ENCODE measurements at regions not wholly inside any gene's neighbourhood (a gene's known extent, or its start where the extent isn't known, plus 50 kb on each side); places are given as distances from the start of the nearest gene placed in this dataset.

DNA sequence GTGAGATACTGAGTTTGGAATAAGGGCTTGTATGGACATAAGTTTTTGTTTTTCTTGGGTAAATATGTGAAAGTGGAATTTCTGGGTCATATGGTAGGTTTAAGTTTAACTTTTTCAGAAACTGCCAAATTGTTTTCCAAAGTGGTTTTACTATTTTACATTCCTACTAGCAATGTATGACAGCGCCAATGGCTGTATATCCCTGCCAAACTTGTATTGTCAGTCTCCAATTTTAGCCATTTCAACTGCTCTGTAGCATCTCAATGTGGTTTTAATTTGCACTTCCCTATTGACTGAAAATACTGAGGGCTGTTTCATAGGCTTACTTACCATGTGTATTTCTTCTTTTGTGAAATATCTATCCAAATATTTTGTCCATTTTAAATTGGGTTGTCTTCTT, 90.5 kb upstream of the ZNF32 start:
- Histone ChIP-seq H3K9me1 (ENCODE audit: control insufficient read depth, extremely low read depth, insufficient read depth, low read length) (no peaks in the 10 kb centered on the region), H2AFZ (ENCODE audit: control insufficient read depth, low read length) (no peak overlapping the region), H3K79me2 (ENCODE audit: control insufficient read depth, insufficient read depth, low read length) (no peaks in the 10 kb centered on the region), H3K27me3 (ENCODE audit: control insufficient read depth, extremely low read depth, insufficient read depth, low read length) (no peaks in the 10 kb centered on the region), H3K4me1 (ENCODE audit: control insufficient read depth, extremely low read depth, insufficient read depth, low read length) (no peaks in the 10 kb centered on the region), H4K20me1 (ENCODE audit: control insufficient read depth, extremely low read depth, insufficient read depth, low read length) (no peaks in the 10 kb centered on the region), H3K9me3 (ENCODE audit: control insufficient read depth, low read depth, low read length) (no peaks in the 10 kb centered on the region), H3K36me3 (ENCODE audit: control insufficient read depth in 2 of 2, extremely low read depth in 1 of 2, insufficient read depth in 2 of 2, low read length in 2 of 2) (no peaks in the 10 kb centered on the region), H3K4me2 (ENCODE audit: control insufficient read depth, extremely low read depth, insufficient read depth, low read depth, low read length) (no peak overlapping the region), H3K4me3 (ENCODE audit: control insufficient read depth in 2 of 3, extremely low read depth in 1 of 3, insufficient read depth in 2 of 3, low read depth in 1 of 3, low read length in 3 of 3) (no peak overlapping the region), H3K27ac (ENCODE audit: control insufficient read depth, insufficient read depth, low read length) (no peak overlapping the region), H3K9ac (ENCODE audit: control insufficient read depth, extremely low read depth, insufficient read depth, low read length) (no peak overlapping the region)
- TF ChIP-seq CTCF (optimal IDR thresholded peaks at IDR 0.05 in 1 of 3, IDR thresholded peaks at IDR 0.05 in 1 of 3, conservative IDR thresholded peaks at IDR 0.05 in 1 of 3; ENCODE audit: extremely low read depth in 1 of 3, insufficient read depth in 2 of 3, low read length in 3 of 3) (no peak), EZH2 (IDR thresholded peaks at IDR 0.05; ENCODE audit: low read length) (no peak)
- no peak for FAIRE-seq
- dilution Hi-C loops (cut with MboI; ENCODE audit: extremely low pct_ligation_motif_present, low sequenced_read_pairs) = no loop called here
- no peak for DNase-seq (ENCODE audit: low read depth, low spot score)

DNA sequence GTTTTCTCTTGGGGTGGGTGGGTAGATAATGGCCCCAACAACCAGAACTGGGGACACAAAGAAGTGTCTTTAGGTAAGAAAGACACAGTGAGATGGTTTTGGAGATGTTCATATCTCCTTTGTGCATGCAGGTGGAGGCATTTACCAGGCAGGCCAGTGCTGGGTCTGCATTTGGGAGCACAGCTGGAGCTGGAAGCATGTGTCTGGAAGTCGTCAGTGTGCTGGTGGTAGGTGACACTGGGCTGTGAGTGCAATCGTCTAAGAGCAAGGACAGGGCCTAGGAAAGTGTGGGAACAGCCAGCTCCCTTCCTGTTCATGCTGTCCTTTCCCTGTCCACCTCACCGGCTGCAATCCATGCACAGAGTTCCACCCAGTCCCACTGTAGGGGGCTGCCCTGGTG, 88.3 kb upstream of the ZNF32 start:
- H3K4me3 ChIP-seq (ENCODE audit: control insufficient read depth in 2 of 3, extremely low read depth in 1 of 3, insufficient read depth in 2 of 3, low read depth in 1 of 3, low read length in 3 of 3) = no peak overlapping the region
- H3K27ac ChIP-seq (ENCODE audit: control insufficient read depth, insufficient read depth, low read length) = no peak overlapping the region
- H3K27me3 ChIP-seq (ENCODE audit: control insufficient read depth, extremely low read depth, insufficient read depth, low read length) = no peaks in the 10 kb centered on the region
- no peak for DNase-seq (ENCODE audit: low read depth, low spot score)
- dilution Hi-C loops (cut with MboI; ENCODE audit: extremely low pct_ligation_motif_present, low sequenced_read_pairs) = no loop called here
- H3K4me1 ChIP-seq (ENCODE audit: control insufficient read depth, extremely low read depth, insufficient read depth, low read length) = no peaks in the 10 kb centered on the region
- H2AFZ ChIP-seq (ENCODE audit: control insufficient read depth, low read length) = no peak overlapping the region
- no peak for TF ChIP-seq EZH2 (IDR thresholded peaks at IDR 0.05; ENCODE audit: low read length)
- TF ChIP-seq CTCF (optimal IDR thresholded peaks at IDR 0.05 in 1 of 3, IDR thresholded peaks at IDR 0.05 in 1 of 3, conservative IDR thresholded peaks at IDR 0.05 in 1 of 3; ENCODE audit: extremely low read depth in 1 of 3, insufficient read depth in 2 of 3, low read length in 3 of 3) = no peak
- H4K20me1 ChIP-seq (ENCODE audit: control insufficient read depth, extremely low read depth, insufficient read depth, low read length) = no peaks in the 10 kb centered on the region
- H3K4me2 ChIP-seq (ENCODE audit: control insufficient read depth, extremely low read depth, insufficient read depth, low read depth, low read length) = no peak overlapping the region
- H3K9ac ChIP-seq (ENCODE audit: control insufficient read depth, extremely low read depth, insufficient read depth, low read length) = no peak overlapping the region
- H3K79me2 ChIP-seq (ENCODE audit: control insufficient read depth, insufficient read depth, low read length) = no peaks in the 10 kb centered on the region
- H3K36me3 ChIP-seq (ENCODE audit: control insufficient read depth in 2 of 2, extremely low read depth in 1 of 2, insufficient read depth in 2 of 2, low read length in 2 of 2) = no peaks in the 10 kb centered on the region
- H3K9me1 ChIP-seq (ENCODE audit: control insufficient read depth, extremely low read depth, insufficient read depth, low read length) = no peaks in the 10 kb centered on the region
- no peak for FAIRE-seq
- no peaks in the 10 kb centered on the region for H3K9me3 ChIP-seq (ENCODE audit: control insufficient read depth, low read depth, low read length)
